ENCODE measurements at regions not wholly inside any gene's neighbourhood (a gene's known extent, or its start where the extent isn't known, plus 50 kb on each side); places are given as distances from the start of the nearest gene placed in this dataset.

GRCh38 chr7:21076054-21076453 is 289.4 kb upstream of the SP8 start:
- TF ChIP-seq CTCF (IDR thresholded peaks at IDR 0.05 in 2 of 3, conservative IDR thresholded peaks at IDR 0.05 in 1 of 3; ENCODE audit: borderline replicate concordance in 1 of 3, insufficient read depth in 1 of 3, low read depth in 2 of 3, low read length in 2 of 3) (no peak), SIN3A (IDR thresholded peaks at IDR 0.05; ENCODE audit: low read depth) (no peak), ZBTB33 (IDR thresholded peaks at IDR 0.05; ENCODE audit: extremely low read depth, insufficient replicate concordance, low read length) (no peak), ZNF274 (IDR thresholded peaks at IDR 0.05; ENCODE audit: low read depth, low read length) (no peak), EZH2phosphoT487 (IDR thresholded peaks at IDR 0.05; ENCODE audit: borderline replicate concordance) (no peak), EZH2 (IDR thresholded peaks at IDR 0.05) (no peak), POLR2AphosphoS5 (IDR thresholded peaks at IDR 0.05; ENCODE audit: low read depth, low read length) (no peak), RAD21 (IDR thresholded peaks at IDR 0.05; ENCODE audit: low read depth) (no peak), ATF3 (IDR thresholded peaks at IDR 0.05) (no peak), SRF (IDR thresholded peaks at IDR 0.05; ENCODE audit: low read depth) (no peak)

Measured in HCT116 (cell line).